GM19397 (cell line): ENCODE measurements at regions not wholly inside any gene's neighbourhood (a gene's known extent, or its start where the extent isn't known, plus 50 kb on each side); places are given as distances from the start of the nearest gene placed in this dataset.

Experiments
- ATAC-seq: cut with Tn5 transposase; IDR thresholded peaks from one replicate; pipeline ENCODE4 v1.9.1; 2021; ENCODE audit warnings: mild to moderate bottlenecking, moderate library complexity; ENCODE audit not compliant: unreplicated experiment

DNA sequence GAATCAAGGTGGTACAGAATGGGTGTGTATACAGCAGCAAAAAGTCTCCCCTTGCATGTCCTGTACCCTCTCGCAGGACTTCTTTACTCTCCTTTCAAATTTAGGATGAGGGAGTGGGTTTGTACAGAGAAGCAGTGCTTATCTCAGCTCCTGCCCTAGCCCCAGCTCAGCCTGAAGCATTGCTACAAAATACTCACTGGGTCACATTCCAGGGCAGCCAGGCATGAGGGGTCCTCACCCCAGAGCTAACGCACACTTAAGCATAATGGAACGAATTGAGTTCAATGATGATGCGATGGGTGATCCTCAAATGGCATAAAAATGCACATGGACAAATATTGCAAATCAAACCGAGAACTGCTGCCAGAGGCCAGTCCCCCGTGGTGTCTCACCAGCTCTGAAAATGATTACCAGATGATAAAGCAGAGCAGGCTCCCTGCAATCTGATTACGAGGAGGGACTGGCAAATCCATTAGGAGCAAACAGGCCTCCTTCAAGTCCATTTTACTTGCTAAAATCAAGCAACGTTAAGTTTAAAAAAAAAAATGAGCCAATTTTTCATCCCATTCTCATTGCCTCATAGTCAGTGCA, 231.6 kb upstream of the TAS2R1 start:
- ATAC-seq = no peak

DNA sequence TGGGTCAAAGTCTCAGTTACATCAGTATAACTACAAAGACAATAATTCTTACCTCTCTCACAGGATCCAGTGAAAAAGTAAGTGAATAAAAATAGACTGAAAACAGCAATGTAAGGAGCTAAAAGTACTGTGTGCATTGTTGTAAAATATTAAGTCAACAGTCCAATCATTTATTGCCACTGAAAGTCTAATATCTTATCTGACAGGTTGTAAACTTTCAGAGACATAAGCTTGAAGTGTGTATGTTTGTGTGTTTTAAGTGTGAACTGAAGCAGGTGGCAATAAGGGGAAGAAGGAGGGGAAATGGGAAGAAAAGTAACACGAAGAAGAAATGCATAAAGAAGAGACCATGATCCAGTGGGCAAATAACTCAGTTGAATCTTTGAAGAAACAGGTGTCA, 229.7 kb upstream of the TAS2R1 start:
- no peak for ATAC-seq

DNA sequence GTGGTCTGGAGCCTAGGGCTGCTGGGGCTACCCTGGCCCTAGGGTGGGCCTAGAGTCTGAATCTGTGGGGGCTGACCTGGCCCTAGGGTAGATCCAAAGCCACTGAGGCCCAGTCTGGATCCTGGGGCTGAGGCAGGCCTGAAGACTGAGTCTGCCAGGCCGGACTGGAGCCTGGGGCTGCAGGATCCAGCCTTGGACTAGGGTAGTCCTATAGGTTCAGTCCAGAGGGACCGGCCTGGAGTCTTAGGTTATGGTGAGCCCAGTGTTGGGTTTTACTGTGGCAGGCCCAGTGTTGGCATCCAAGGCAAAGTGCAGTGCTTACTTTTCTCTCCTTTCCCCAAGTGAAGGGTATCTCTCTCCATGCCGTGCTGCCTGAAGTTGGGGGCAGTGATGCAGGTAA, 227.9 kb upstream of the TAS2R1 start:
- no peak for ATAC-seq

DNA sequence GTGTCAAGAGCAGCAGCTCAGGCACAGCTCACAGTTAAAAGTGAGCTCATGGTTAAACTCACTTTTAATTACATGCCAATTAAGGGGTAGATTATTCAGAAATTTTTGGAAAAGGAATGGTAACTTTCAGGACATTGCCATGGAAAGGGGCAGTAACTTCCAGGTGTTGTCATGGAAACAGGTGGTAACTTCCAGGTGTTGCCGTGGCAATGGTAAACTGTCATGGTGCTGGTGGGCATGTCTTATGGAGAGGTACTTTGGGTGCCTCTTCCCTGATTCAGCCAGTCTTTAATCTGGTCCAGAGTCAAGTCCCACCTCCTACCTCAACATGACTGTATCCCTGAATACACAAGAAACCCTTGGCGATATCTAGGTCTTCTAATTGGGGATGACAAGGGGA, 223.2 kb upstream of the TAS2R1 start:
- ATAC-seq = no peak

DNA sequence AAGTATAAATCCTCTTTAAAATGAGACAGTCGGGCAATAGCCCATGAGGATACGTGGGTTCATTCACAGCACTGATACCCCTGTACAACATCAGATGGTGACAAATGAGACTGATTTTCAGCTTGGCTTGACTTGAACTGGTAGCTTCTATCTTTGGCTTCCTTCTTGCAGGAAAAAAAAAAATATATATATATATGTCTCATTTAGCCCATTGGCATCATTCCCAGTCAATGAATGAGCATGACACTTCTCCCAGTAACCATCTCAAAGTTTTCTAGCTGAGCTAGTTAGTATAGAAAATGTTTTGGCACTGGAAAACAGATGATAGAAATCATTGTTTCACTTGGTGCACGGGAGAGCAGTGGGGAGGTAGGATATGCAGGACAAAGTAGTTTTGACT, 222.5 kb upstream of the TAS2R1 start:
- ATAC-seq = no peak

DNA sequence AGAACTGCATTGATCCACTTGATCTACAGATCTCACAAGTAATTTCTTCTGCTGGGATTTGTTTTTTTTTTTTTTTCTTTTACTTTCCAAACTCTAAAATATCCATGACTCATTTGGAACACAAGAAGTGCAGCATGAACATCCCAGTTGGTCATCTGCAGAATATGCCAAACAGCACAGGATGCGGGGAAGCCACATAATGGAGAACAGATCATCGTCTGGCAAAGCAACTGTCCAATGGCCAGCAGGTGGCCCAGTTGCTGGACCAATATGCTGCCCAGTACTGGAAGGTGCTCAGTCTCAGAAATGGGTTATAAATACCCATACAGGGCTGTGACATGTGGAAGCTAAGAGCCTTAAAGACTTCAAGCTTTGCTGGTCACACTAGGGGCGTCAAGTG, 221.3 kb upstream of the TAS2R1 start:
- no peak for ATAC-seq

DNA sequence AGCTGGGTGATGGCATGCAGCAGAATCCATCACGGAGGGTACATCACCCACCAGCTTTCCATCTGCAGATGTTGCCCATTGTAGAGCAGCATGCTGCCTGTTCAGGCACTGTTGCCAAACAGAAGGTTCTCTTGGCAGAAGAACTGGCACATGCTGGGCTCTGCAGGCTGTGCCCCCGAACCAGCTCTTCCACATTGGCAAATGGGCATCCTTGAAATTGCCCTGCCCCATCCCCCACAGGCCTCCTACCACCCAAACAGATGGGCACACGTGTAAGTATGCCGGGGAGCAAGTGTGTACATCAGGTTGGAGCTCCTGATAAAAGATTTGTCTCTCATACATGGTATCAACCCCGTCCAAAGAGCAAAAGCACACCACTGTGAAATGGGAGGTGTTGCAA, 220.3 kb upstream of the TAS2R1 start:
- ATAC-seq = no peak

DNA sequence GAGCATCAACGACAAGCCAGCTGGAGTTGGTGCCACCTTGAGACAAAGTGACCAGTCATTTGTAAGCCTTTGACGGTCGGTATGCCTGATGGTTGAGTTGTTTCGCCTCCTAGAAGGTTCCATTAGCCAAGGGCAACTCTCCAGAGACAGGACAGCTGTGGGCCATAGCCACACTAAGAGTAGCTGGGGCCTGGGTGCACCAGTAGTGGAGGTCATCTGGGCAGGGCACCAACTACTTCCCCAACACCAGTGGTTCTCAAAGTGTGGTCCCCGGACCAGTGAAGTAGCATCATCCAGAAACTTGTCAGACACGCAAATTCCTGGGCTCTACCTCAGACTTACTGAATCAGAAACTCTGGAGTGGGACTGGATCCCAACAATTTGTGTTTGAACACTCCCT, 217.5 kb upstream of the TAS2R1 start:
- ATAC-seq = no peak

DNA sequence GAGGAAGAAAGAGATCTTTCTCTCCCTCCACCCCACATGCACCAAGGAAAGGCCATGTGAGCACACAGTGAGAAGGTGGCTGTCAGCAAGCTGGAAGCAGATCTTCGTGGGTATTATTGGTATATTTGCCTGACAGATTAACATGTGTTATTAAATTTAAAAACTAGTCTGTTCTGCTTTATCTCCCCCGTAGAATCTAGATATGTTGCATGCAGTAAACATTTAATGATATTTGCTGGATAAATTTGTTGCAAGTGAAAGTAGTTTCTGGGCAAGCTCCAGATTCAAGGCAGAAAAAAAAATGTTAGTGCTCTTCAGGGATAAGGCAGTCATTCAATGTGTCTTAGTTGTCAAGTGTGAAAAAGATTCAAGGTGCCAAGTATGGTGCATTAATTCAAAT, 215.0 kb upstream of the TAS2R1 start:
- no peak for ATAC-seq

DNA sequence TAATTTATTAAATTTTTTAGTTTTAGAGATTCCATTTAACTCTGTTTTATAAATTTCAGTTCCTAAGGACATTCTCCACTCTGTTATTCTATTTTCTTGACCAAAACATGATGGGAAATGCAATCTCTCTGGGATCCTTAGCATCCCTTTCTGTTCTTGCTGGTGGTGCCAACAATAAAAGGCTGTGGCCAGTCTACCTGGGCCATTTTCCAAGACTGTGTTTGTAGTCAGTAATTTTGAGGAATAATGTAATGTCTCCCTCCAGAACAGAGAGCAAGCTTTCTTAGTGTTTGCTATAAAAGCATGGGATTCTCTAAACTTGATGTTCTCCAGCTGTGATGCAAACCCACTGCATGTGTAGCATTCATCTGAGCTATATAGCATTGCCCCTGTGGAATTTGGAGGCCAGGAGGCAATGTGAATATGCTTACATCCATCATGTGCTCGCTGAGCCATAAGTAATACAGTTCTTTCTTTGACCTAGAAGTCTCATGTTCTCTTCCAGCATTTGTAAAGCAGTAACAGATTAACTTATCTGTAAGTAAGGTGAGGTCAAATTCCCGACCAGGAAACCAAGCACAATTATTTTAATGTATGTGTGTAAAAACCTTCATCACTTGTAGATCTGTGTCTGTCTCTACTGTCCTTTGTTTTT, 211.5 kb upstream of the TAS2R1 start:
- ATAC-seq = no peak

DNA sequence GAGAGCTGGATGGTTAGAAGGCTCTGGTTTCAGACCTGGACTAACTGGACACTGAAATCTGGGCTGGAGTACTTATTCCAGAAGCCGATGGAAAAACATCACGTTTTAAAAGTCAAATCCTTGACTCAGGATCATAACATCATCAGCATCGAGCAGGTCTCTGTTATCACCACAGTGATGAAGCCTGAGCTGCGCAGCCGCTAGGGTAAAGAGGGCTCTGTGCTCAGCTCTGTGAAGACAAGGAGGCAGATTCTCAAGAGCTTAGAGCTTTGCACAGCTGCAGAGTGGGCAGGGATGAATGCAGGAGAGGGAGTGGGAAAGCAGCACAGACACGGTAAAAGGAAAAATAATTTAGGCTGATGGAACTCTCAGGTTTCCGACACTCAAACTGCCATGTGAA, 208.8 kb upstream of the TAS2R1 start:
- ATAC-seq = no peak

DNA sequence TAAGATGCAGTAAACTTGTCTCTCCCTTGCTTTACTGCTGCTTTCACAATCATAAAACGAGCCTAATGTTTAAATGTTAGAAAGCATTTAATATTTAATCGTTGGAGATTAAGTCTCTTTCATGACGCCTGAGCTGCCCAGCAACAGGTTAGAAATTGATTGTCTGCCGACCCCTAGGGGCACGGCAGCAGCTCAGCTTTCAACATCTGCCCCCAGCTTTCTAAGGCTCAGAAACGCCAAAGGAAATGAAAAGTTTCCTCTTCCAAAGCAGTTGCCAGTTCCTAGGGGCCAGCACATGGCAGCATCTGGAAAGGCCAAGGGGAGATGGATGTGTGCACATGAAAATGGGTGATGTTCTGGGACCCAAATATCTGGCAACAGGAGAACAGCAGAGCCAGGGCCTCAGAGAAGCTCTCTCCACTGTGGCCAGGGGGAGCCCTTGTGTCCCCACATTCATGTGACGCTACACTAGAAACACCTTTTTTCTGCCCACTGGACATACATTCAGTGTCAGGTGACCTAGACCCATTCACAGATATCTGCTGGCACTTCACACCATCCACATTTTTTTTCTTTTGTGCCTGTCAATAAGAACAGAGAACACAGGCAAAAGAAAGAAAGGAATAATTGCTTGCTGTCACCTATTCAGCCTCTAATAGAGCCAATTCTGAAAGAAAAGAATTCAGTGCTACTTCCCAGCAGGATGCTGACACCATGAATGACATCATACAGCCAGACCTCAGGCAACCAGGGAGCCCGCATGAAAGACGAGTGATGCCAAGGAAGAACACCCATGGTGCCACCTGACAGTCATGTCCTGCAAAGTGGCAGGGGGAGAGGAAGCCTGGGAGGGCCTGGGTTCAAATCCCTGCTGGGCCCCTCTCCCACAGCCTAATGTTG, 205.0 kb upstream of the TAS2R1 start:
- ATAC-seq = no peak

DNA sequence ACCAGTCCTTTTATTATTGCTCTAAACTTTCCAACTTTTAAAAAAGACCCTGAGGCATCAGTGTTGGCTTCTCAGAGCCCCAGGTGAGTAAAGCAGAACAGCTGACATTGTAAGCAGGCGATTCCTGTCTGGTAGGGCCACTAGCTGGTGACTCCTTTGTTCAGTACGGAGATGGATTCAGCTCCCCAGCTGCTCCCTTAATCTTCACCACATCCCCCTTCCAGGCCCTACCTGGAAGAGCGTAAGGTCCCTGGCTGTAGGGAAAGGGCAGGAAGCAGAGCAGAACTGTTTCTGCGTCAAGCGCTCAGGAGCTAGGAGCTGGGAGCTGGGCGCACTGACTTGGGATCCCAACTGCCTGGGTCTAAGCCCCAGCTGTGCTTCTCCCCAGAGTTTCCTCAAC, 203.7 kb upstream of the TAS2R1 start:
- ATAC-seq = no peak

DNA sequence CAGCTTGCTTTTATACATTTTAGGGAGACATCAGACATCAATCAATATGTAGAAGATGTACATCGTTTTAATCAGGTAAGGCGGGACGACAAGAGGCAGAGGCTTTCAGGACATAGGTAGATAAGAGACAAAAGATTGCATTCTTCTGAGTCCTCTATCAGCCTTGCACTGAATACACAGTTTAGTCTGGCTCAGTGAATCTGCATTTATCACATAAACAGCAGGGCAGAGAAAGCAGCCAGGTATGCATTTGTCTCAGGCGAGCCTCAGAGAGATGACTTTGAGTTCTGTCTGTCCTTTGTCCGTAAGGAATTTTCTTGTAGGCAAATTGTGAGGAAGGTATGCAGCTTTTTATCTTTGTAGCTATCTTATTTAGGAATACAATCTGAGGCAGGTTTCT, 202.8 kb upstream of the TAS2R1 start:
- no peak for ATAC-seq

DNA sequence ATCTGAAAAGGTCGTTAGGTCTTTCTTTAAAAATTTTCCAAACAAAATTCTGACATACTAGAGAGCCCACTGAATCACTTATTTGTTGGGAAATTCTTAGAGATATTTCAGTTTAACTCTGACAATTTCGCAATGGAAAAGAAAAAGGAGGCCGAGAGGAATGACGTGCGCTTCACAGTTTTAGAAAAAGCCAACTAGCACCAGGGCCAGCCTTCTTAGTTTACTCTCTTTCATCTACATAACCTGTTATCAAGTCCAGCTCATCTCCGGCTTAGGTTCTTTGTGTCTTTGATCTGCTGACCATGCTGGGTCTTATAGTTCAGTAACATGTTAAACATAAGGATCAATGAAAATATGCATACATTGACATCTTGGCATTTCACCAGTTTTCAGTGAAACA, 201.7 kb upstream of the TAS2R1 start:
- no peak for ATAC-seq

DNA sequence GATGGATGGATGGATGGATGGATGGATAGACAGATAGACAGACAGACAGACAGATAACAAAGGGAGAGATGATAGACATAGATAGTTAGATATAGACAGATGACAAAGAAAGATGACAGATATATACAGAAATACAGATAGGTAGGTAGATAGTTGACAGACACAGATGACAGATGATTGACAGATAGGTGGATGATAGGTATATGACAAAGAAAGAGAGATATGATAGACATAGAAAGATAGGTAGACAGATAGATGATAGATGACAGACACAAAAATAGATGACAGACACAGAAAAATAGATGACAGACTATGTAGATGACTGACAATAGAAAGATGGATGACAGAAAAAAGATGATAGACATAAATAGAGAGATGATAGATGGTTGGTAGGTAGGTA, 200.0 kb upstream of the TAS2R1 start:
- no peak for ATAC-seq

DNA sequence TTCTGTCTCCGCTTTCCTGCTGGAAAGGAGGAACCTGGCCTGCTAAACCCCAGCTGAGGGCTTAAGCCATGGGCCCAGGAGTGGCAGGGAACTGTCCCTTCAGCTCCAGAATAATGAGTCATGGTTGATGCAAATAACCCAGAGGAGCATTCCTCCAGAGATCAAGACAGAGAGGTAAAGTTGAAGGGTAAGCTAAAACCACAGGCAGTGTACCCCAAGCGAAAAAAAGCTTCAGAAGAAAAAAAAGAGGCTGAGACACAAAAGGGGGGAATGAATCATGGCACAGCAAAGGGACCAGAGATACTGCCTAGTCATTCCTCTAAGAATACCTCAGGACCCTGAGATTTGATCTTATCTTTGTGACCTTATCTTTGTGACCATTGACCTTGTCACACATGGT, 199.5 kb upstream of the TAS2R1 start:
- no peak for ATAC-seq

DNA sequence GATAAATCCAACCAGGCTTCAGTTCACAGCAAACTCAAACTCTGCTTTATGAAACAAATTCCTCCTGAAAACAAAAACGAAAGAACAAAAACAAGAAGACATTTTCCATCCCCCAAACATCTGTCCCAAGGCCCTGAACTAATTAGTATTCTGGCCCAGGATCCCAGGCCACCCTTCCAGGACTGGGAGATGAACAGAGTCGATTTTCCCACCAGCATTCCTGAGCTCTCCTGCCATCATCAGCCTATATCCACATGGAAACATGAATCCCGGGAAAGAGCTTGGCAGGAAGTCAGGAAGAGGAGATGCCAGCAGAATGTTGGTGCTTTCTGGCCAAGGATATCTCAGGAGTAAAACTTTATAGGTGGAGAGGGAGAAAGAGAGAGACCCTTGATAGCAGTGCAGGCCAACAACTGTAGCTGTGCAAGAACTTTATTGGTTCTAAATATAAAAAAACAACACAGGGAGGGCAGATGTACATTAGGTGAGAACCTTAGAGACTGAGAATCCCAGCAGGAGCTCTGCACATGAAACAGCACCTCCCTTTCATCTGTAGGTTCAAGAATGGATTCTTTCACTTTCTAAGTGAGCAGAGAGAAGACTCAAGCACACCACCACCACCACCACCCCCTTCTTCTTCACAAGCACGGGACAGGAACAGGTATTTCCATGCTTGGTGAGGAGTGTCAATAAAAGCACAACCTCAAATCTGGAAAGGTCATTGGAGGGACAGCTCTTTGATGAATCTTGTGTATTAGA, 190.7 kb upstream of the TAS2R1 start:
- no peak for ATAC-seq

DNA sequence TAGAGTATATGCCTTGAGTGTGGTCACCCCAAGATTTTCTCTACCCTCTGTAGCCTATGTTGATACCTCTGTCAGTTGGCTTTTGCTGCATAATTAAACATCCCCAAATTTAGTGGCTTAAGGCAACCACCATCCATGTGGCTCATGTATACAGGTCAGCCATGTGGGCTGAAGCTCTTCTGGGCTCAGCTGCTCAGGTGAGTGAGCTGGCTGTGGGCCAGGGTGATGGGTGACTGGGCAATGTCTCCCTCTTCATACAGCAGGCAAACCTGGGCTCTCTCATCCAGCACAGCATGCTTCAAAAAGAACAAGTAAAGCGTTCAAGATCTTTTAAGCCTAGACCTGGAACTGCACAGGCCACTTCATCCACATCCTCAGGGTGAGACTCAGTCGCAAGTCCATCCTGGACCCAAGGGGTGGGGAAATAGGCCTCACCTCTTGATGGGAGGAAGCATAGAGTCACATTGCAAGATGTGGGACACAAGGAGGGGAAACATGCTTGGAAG, 188.2 kb upstream of the TAS2R1 start:
- ATAC-seq = no peak

DNA sequence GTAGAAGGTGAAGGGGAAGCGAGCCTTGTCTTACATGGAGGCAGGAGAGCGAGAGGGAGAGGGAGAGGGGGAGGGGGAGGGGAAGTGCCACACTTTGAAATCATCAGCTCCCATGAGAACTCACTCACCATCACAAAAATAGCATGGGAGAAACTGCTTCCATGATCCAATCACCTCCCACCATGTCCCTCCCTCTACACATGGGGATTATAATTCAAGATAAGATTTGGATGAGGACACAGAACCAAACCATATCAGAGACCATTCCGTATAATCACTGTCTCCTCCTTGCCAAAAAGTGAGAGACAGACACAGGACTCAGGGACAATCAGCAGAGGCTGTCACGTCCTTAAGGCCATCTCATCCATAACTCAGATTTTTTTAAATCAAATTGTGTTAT, 187.7 kb upstream of the TAS2R1 start:
- no peak for ATAC-seq

DNA sequence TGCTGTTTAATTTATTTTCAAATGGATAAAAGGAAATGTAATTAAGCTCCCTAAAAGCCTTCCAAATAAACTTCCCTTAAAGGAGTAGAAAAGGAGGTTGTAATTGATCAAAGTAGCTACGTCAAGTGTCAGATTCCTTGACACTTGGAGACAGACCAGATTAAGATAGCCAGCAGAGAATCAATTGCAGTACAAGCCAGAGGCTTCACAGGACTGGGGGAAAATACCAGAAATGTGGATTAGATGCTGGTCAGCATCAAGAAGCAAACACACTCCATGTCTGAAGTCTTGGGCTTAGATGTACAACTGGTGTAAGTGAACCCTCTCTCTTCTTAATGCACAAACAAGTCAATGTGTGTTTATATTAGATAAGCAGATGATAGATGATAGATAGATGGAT, 184.9 kb upstream of the TAS2R1 start:
- ATAC-seq = no peak
